RWPE2 (cell line): ENCODE measurements at regions not wholly inside any gene's neighbourhood (a gene's known extent, or its start where the extent isn't known, plus 50 kb on each side); places are given as distances from the start of the nearest gene placed in this dataset.

Experiments used
- ATAC-seq: fragments of 200-7000 bp; cut with Tn5 transposase; 3 replicates; pipeline ENCODE4 v1.9.1; 2021; ENCODE audit warnings: low read depth
- DNase-seq: peaks from one replicate; pipeline ENCODE4 v3.0.0-alpha.2; 2020; ENCODE audit warnings: low spot score
- H3K27ac ChIP-seq: fragments of 450-650 bp; 2 replicates; pipeline ENCODE4 v1.5.1; 2017; ENCODE audit warnings: mild to moderate bottlenecking; ENCODE audit not compliant: poor library complexity, severe bottlenecking
- H3K27me3 ChIP-seq: fragments of 250-450 bp; sonication (Bioruptor Pico); 2 replicates; pipeline ENCODE4 v1.5.1; 2021; ENCODE audit warnings: mild to moderate bottlenecking, moderate library complexity; ENCODE audit not compliant: insufficient read depth, poor library complexity, severe bottlenecking
- H3K36me3 ChIP-seq: fragments of 250-450 bp; sonication (Bioruptor Pico); 2 replicates; pipeline ENCODE4 v1.5.1; 2020; ENCODE audit warnings: low read depth, mild to moderate bottlenecking, moderate library complexity
- H3K4me1 ChIP-seq: fragments of 250-450 bp; sonication (Bioruptor Pico); 2 replicates; pipeline ENCODE4 v1.5.1; 2021; ENCODE audit warnings: mild to moderate bottlenecking, moderate library complexity; ENCODE audit not compliant: insufficient read depth, poor library complexity, severe bottlenecking
- H3K4me3 ChIP-seq: fragments of 250-450 bp; sonication (Bioruptor Pico); 2 replicates; pipeline ENCODE4 v1.5.1; 2021; ENCODE audit warnings: mild to moderate bottlenecking, moderate library complexity; ENCODE audit not compliant: severe bottlenecking
- H3K9me3 ChIP-seq: fragments of 250-450 bp; sonication (Bioruptor Pico); 2 replicates; pipeline ENCODE4 v1.5.1; 2021; ENCODE audit warnings: mild to moderate bottlenecking, moderate library complexity; ENCODE audit not compliant: severe bottlenecking
- CTCF ChIP-seq: fragments of 450-650 bp; IDR thresholded peaks from one replicate; pipeline ENCODE4 v1.5.1; 2017; ENCODE audit warnings: mild to moderate bottlenecking, moderate library complexity; ENCODE audit not compliant: poor library complexity, severe bottlenecking

DNA sequence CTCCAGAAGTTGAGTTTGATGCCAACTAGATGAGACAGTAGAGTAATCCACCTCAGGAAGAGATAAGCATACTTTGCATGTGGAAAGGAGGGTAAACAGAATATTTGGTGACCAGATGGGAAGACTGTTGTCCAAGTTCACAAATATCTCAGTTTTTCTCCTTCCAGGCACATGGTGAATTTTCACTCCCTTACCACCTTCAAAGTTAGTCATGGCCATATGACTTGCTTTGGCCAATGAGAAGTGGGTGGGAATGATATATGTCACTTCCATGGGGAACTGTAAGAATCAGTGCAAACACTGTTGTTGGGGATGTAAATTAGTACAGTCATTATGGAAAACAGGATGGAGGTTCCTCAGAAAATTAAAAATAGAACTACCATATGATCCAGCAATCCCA, 105.8 kb downstream of the SPATA19 start:
- H3K4me3 ChIP-seq, result no peak overlapping the region
- H3K27ac ChIP-seq, result no peak overlapping the region
- ATAC-seq (no peak), DNase-seq (no peak)
- H3K4me1 ChIP-seq, result no peaks in the 10 kb centered on the region
- no peaks in the 10 kb centered on the region for H3K9me3 ChIP-seq
- no peaks in the 10 kb centered on the region for H3K36me3 ChIP-seq
- no peak for TF ChIP-seq CTCF
- H3K27me3 ChIP-seq, result no peaks in the 10 kb centered on the region

GRCh38 chr11:133738624-133739023, 106.7 kb downstream of the SPATA19 start:
- Histone ChIP-seq H3K27me3 (no peaks in the 10 kb centered on the region), H3K27ac (no peak overlapping the region), H3K36me3 (no peaks in the 10 kb centered on the region), H3K4me3 (no peak overlapping the region), H3K9me3 (no peaks in the 10 kb centered on the region), H3K4me1 (no peaks in the 10 kb centered on the region)
- ATAC-seq (no peak), DNase-seq (no peak)
- no peak for TF ChIP-seq CTCF

DNA sequence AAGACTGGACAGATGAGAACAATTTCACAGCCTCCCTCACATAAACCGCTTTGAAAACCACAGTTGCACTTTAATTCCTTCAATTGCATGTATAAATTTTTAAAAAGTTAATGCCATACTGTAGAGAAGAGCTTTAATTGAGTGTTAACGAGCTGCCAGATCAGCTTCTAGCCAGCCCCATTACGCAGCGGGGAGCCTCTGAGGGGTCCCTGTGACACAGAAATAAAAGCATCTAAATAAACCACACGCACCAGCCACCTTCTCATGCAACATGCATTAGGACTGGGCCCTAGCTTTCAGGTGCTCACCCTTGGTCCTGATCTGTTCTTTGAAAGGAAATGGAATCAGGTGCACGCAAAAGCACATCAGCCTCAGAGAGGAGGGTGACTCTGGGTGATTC, 111.7 kb downstream of the SPATA19 start:
- no peak for TF ChIP-seq CTCF
- Histone ChIP-seq H3K27ac (no peak overlapping the region), H3K36me3 (no peaks in the 10 kb centered on the region), H3K4me1 (no peaks in the 10 kb centered on the region), H3K27me3 (no peaks in the 10 kb centered on the region), H3K4me3 (no peak overlapping the region), H3K9me3 (no peaks in the 10 kb centered on the region)
- DNase-seq (no peak), ATAC-seq (no peak)

GRCh38 chr11:133732109-133732674, 113.1 kb downstream of the SPATA19 start:
- ATAC-seq, result no peak
- H3K36me3 ChIP-seq, result no peaks in the 10 kb centered on the region

GRCh38 chr11:133727774-133728173, 117.5 kb downstream of the SPATA19 start:
- Histone ChIP-seq H3K4me1 (no peaks in the 10 kb centered on the region), H3K27me3 (no peaks in the 10 kb centered on the region), H3K36me3 (no peaks in the 10 kb centered on the region), H3K4me3 (no peak overlapping the region), H3K27ac (no peak overlapping the region), H3K9me3 (no peaks in the 10 kb centered on the region)
- DNase-seq (no peak), ATAC-seq (no peak)
- TF ChIP-seq CTCF, result no peak

More at GRCh38 chr11:133732109-133732674, 113.1 kb downstream of the SPATA19 start:
- Histone ChIP-seq H3K9me3 (no peaks in the 10 kb centered on the region), H3K27ac (no peak overlapping the region), H3K27me3 (no peaks in the 10 kb centered on the region), H3K4me1 (no peaks in the 10 kb centered on the region), H3K4me3 (no peak overlapping the region)
- no peak for TF ChIP-seq CTCF
- DNase-seq, result no peak
